HCT116 (cell line): ENCODE measurements at regions not wholly inside any gene's neighbourhood (a gene's known extent, or its start where the extent isn't known, plus 50 kb on each side); places are given as distances from the start of the nearest gene placed in this dataset.

ENCODE experiments used
- ATAC-seq: fragments of 200-7000 bp; cut with Tn5 transposase; 2 replicates; pipeline ENCODE4 v1.9.1; 2020; ENCODE audit warnings: mild to moderate bottlenecking, moderate library complexity
- BruUV-seq: library from RNA; stranded (reverse); fragments of 400-500 nt; replicated peaks from 2 replicates; lab custom pipeline; 2021; lab: Mats Ljungman, UMichigan
- CTCF ChIA-PET: fragments of 300-600 bp; sonication (Branson Sonifier 250); formaldehyde crosslinking; loops from one replicate; lab custom pipeline; 2021; ENCODE audit warnings: antibody characterized with exemption; lab: Charles Lee
- POLR2A ChIA-PET: fragments of 300-600, 350-600 bp; sonication (Branson Sonifier 250); formaldehyde crosslinking; loops from one replicate; lab custom pipeline; 2021; ENCODE audit warnings: antibody characterized with exemption; lab: Charles Lee
- RAD21 ChIA-PET, 2 experiments: fragments of 300-600 bp; sonication (Branson Sonifier 250); formaldehyde crosslinking; loops; one replicate each; lab custom pipeline; 2023; ENCODE audit warnings: low total read pairs in 2 of 2; ENCODE audit not compliant: uncharacterized antibody in 2 of 2, unreplicated experiment in 2 of 2, low non-redundant PET in 1 of 2; lab: Charles Lee
- DNase-seq: peaks from one replicate; pipeline ENCODE4 v3.0.0-alpha.2; 2010; ENCODE audit warnings: low read depth, low spot score
- H2AFZ ChIP-seq: fragments of 200-600 bp; shearing (Covaris generic), sonication (generic); 2 replicates; pipeline ENCODE4 v1.6.1; 2017; ENCODE audit warnings: low read depth, mixed run types, mixed read lengths, antibody characterized with exemption, low read length; ENCODE audit not compliant: poor library complexity, severe bottlenecking
- H3K27ac ChIP-seq: 2 replicates; pipeline ENCODE4 v1.5.1; 2012; ENCODE audit warnings: low read depth, low read length
- H3K27me3 ChIP-seq: fragments of 200-600 bp; sonication (generic); 2 replicates; pipeline ENCODE4 v1.6.1; 2016; ENCODE audit warnings: mixed run types, low read length, mixed read lengths; ENCODE audit not compliant: insufficient read depth
- H3K36me3 ChIP-seq, 2 experiments: fragments of 200-500 bp in 1 of 2; fragments of 200-600 bp in 1 of 2; sonication (Bioruptor generic) in 1 of 2; sonication (generic) in 1 of 2; 2 replicates each; pipeline versions ENCODE4 v1.5.1 to v1.6.1; 2014 to 2016; ENCODE audit warnings: low read length in 2 of 2, inconsistent platforms in 1 of 2, mixed read lengths in 1 of 2, mixed run types in 1 of 2; ENCODE audit not compliant: insufficient read depth in 2 of 2, control insufficient read depth in 1 of 2
- H3K4me1 ChIP-seq, 2 experiments: fragments of 200-600 bp in 1 of 2; sonication (generic) in 1 of 2; 2 replicates each; pipeline versions ENCODE4 v1.5.1 to v1.6.1; 2012 to 2017; ENCODE audit warnings: low read length in 2 of 2, inconsistent platforms in 1 of 2, mild to moderate bottlenecking in 1 of 2, mixed read lengths in 1 of 2, mixed run types in 1 of 2, moderate library complexity in 1 of 2; ENCODE audit not compliant: insufficient read depth in 2 of 2, control insufficient read depth in 1 of 2
- H3K4me2 ChIP-seq: fragments of 200-600 bp; sonication (generic); 2 replicates; pipeline ENCODE4 v1.6.1; 2017; ENCODE audit warnings: mixed run types, low read length, mixed read lengths
- H3K4me3 ChIP-seq, 2 experiments: fragments of 200-600 bp in 1 of 2; sonication (generic) in 1 of 2; replicated peaks in 1 of 2; 2 replicates each; pipeline ENCODE4 v1.5.1; 2011 to 2016; ENCODE audit warnings: low read length in 2 of 2, control low read depth in 1 of 2, low read depth in 1 of 2, mild to moderate bottlenecking in 1 of 2, mixed read lengths in 1 of 2, mixed run types in 1 of 2
- H3K79me2 ChIP-seq: fragments of 200-600 bp; sonication (generic); 2 replicates; pipeline ENCODE4 v1.6.1; 2017; ENCODE audit warnings: mild to moderate bottlenecking, mixed run types, low read length, moderate library complexity, mixed read lengths; ENCODE audit not compliant: insufficient read depth
- H3K9ac ChIP-seq: fragments of 200-600 bp; sonication (generic); 2 replicates; pipeline ENCODE4 v1.6.1; 2016; ENCODE audit warnings: low read length, mixed read lengths
- H3K9me2 ChIP-seq: fragments of 200-600 bp; sonication (generic), shearing (Covaris generic); 2 replicates; pipeline ENCODE4 v1.6.1; 2017; ENCODE audit warnings: mixed run types, mild to moderate bottlenecking, moderate library complexity; ENCODE audit not compliant: insufficient read depth
- H3K9me3 ChIP-seq, 2 experiments: fragments of 200-500 bp in 1 of 2; fragments of 200-600 bp in 1 of 2; sonication (Bioruptor generic) in 1 of 2; sonication (generic) in 1 of 2; 2 replicates each; pipeline ENCODE4 v1.6.1; 2014 to 2017; ENCODE audit warnings: low read length in 2 of 2, mixed read lengths in 2 of 2, inconsistent platforms in 1 of 2, low read depth in 1 of 2, mild to moderate bottlenecking in 1 of 2, mixed run types in 1 of 2, moderate library complexity in 1 of 2; ENCODE audit not compliant: control insufficient read depth in 1 of 2, insufficient read depth in 1 of 2
- H4K20me1 ChIP-seq: fragments of 200-600 bp; sonication (generic), shearing (Covaris generic); 2 replicates; pipeline ENCODE4 v1.6.1; 2017; ENCODE audit warnings: mixed run types, mild to moderate bottlenecking, moderate library complexity; ENCODE audit not compliant: insufficient read depth
- CBX3 ChIP-seq: IDR thresholded peaks from 2 replicates; pipeline ENCODE4 v1.6.1; 2012; ENCODE audit warnings: low read depth
- EGR1 ChIP-seq: IDR thresholded peaks from 2 replicates; pipeline ENCODE4 v1.6.1; 2012; ENCODE audit warnings: low read depth
- EZH2 ChIP-seq: fragments of 200-600 bp; sonication (generic); IDR thresholded peaks from 2 replicates; pipeline ENCODE4 v1.6.1; 2017; ENCODE audit warnings: antibody characterized with exemption, mixed run types
- EZH2phosphoT487 ChIP-seq: fragments of 200-600 bp; IDR thresholded peaks from 2 replicates; pipeline ENCODE4 v1.6.1; 2018; ENCODE audit warnings: antibody characterized with exemption, borderline replicate concordance
- FOSL1 ChIP-seq: IDR thresholded peaks from 2 replicates; pipeline ENCODE4 v1.6.1; 2012; ENCODE audit warnings: low read depth
- JUND ChIP-seq: IDR thresholded peaks from 2 replicates; pipeline ENCODE4 v1.6.1; 2012
- MAX ChIP-seq: IDR thresholded peaks from 2 replicates; pipeline ENCODE4 v1.6.1; 2012
- POLR2A ChIP-seq: IDR thresholded peaks from 2 replicates; pipeline ENCODE4 v1.7.0; 2011; ENCODE audit warnings: borderline replicate concordance; ENCODE audit not compliant: insufficient read depth, insufficient read length; ENCODE audit errors: extremely low read depth
- RAD21 ChIP-seq: IDR thresholded peaks from 2 replicates; pipeline ENCODE4 v1.6.1; 2012; ENCODE audit warnings: low read depth, mild to moderate bottlenecking
- REST ChIP-seq: IDR thresholded peaks from 2 replicates; pipeline ENCODE4 v1.6.1; 2012; ENCODE audit warnings: low read depth
- SIN3A ChIP-seq: IDR thresholded peaks from 2 replicates; pipeline ENCODE4 v1.6.1; 2012; ENCODE audit warnings: low read depth
- SP1 ChIP-seq: IDR thresholded peaks from 2 replicates; pipeline ENCODE4 v1.6.1; 2012; ENCODE audit warnings: low read depth
- YY1 ChIP-seq: IDR thresholded peaks from 2 replicates; pipeline ENCODE4 v1.6.1; 2011; ENCODE audit warnings: low read length, low read depth, moderate library complexity, mild to moderate bottlenecking; ENCODE audit not compliant: insufficient replicate concordance; ENCODE audit errors: extremely low read depth
- ZFX ChIP-seq: fragments of 450-650 bp; IDR thresholded peaks from 2 replicates; pipeline ENCODE4 v1.6.1; 2017
- ZNF274 ChIP-seq: fragments of 200-500 bp; sonication (Bioruptor generic); IDR thresholded peaks from 2 replicates; pipeline ENCODE4 v1.6.1; 2014; ENCODE audit warnings: mild to moderate bottlenecking, low read depth, low read length, inconsistent platforms
- intact Hi-C: fragments of 100-400 bp; cut with micrococcal nuclease; formaldehyde crosslinking; loops from 2 replicates; pipeline ENCODE4 v1.10.0; 2022

GRCh38 chr1:217014066-217014465, 290.8 kb upstream of the ESRRG start:
- no peaks in the 10 kb centered on the region for H3K4me1 ChIP-seq
- ATAC-seq (no peak), DNase-seq (no peak)
- RAD21 ChIA-PET = no interaction called here
- no peak overlapping the region for H3K4me2 ChIP-seq
- H3K27ac ChIP-seq = no peak overlapping the region
- BruUV-seq = no TSS peak
- H3K36me3 ChIP-seq = no peaks in the 10 kb centered on the region
- POLR2A ChIA-PET = no interaction called here
- H4K20me1 ChIP-seq = no peaks in the 10 kb centered on the region
- TF ChIP-seq CBX3 = no peak
- no peak for TF ChIP-seq REST
- TF ChIP-seq FOSL1 = no peak
- no peak for TF ChIP-seq MAX
- no peak for TF ChIP-seq YY1
- no peak for TF ChIP-seq SP1
- no peak for TF ChIP-seq EZH2
- no peak for TF ChIP-seq RAD21
- no peak for TF ChIP-seq ZFX
- TF ChIP-seq ZNF274 = no peak
- TF ChIP-seq POLR2A = no peak
- no peak for TF ChIP-seq SIN3A
- TF ChIP-seq EGR1 = no peak
- no peak for TF ChIP-seq JUND
- no peak for TF ChIP-seq EZH2phosphoT487
- no peaks in the 10 kb centered on the region for H3K9me2 ChIP-seq
- H2AFZ ChIP-seq = no peak overlapping the region
- H3K4me3 ChIP-seq = no peak overlapping the region
- H3K9ac ChIP-seq = no peak overlapping the region
- H3K79me2 ChIP-seq = no peaks in the 10 kb centered on the region
- no peaks in the 10 kb centered on the region for H3K9me3 ChIP-seq
- no peaks in the 10 kb centered on the region for H3K27me3 ChIP-seq
- CTCF ChIA-PET = no interaction called here
- intact Hi-C loops = no loop called here
